GM21381 (cell line): ENCODE measurements at regions not wholly inside any gene's neighbourhood (a gene's known extent, or its start where the extent isn't known, plus 50 kb on each side); places are given as distances from the start of the nearest gene placed in this dataset.
"Not testable (repeated sequence)": the region's sequence is repeated elsewhere in the genome, so short reads cannot be mapped to it uniquely, and the experiment has no call there.

Experiments used
- ATAC-seq: cut with Tn5 transposase; IDR thresholded peaks from one replicate; pipeline ENCODE4 v1.9.1; 2021; ENCODE audit warnings: mild to moderate bottlenecking, moderate library complexity; ENCODE audit not compliant: unreplicated experiment

DNA sequence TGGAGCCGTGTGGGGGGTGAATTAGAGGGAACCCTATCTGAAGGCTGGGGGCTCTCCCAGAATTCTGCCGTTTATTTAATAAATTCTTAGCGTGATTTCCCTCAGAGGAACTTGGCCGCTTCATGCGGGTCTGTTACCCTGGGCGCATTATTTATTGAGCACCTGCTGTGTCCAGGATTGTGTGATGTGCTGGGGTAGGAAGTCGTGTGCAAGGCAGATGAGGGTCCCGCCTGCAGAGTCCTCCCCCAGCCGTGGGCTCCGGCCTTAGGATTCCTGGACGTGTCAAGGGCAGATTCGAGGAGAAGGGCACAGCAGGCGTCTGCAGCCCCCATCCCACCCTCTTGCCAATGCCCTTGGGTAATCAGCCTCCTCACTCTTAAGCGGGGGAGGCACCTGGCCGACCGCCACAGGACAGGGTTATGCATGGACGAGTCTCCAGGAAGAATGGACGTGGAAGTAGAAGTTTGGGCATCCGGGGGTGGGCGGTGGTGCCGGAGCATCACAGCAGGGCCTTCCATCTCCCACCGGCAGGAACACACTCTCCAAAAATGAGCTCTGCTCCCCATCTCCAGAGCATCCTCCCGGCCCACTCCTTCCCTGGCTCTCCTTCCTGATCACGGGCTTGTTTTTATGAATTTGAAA is 233.3 kb upstream of the C1orf174 start:
- no peak for ATAC-seq

DNA sequence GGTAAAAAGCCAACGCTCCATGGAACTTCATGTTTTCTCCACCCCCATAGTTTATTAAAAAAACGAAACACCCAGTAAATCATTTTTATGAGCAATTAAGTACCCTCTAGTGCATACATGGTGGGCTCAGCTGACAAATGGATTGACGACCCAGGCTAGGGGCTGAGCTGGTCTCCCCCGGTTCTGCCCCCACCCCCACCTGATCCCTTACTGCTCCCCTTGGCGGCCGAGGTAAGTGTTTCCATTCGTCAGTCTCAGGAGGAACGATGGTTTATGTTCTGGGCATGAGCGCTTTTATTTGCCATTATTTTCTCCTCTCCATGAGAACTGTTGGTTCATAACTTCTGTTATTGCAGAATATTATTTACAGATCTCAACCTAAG is 233.9 kb upstream of the C1orf174 start:
- ATAC-seq = no peak

DNA sequence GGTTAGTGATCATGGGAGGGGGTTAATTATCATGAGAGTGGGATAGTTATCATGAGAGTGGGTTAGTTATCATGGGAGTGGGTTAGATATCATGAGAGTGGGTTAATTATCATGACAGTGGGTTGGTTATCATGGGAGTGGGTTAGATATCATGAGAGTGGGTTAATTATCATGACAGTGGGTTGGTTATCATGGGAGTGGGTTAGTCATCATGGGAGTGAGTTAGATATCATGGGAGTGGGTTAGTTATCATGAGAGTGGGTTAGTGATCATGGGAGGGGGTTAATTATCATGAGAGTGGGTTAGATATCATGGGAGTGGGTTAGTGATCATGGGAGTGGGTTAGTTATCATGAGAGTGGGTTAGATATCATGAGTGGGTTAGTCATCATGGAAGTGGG is 235.8 kb upstream of the C1orf174 start:
- not testable (repeated sequence) for ATAC-seq

DNA sequence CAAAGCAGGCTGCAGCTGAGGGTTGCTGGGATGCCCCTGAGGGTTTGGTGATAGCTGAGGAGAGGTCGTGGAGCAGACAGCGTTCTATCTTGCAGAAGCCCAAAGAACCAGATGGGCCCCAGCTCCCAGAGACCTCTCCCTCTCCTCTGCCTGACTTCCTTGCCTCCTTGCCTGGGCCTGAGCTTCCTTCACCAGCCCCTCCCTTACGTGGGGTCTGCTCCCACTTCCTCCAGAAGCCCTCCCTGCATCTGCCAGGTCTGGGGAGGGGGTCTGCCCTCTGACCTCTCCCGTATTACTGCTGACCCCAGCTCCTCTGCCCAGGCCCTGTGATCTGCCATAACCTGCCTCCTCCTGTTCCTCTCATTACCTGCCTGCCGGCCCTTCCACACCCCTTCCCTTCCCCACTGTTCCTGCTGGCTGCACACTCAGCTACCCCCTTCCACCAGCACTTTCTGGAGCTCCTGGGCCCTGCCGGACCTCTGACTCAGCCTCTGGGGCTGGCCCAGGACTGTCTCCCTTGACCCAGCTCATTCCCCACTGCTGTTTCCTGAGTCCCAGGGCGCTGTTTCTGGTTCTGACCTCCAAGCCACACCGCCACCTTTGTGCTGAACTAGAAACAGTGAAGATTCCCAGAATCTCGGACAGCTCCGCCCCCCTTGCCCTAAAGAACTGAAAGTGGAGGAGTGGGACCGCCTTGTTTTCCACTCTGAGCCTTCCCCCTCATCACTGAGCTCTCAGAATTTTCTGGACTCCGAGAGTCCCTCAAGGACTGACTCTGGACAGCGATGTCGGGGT is 237.7 kb upstream of the C1orf174 start:
- ATAC-seq = no peak

DNA sequence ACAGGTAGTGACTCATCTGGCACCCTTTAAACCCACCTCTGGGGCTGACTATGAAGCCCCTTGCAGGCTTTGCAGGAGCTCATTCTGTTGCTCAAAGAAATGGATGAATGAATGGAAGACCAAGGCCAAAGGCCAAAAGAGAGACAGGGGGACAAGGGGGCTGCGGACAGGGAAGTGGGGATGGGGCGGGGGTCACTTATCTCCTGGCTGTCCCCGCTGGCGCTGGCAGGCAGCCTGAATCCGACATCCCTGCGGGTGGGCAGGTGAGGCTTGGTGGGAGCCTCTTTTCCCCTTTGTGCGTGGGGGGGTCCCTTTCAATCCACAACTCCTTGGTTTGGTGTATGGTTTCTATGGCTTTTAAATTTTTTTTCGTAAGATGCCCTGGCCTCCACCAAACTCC is 239.6 kb upstream of the C1orf174 start:
- ATAC-seq = no peak

DNA sequence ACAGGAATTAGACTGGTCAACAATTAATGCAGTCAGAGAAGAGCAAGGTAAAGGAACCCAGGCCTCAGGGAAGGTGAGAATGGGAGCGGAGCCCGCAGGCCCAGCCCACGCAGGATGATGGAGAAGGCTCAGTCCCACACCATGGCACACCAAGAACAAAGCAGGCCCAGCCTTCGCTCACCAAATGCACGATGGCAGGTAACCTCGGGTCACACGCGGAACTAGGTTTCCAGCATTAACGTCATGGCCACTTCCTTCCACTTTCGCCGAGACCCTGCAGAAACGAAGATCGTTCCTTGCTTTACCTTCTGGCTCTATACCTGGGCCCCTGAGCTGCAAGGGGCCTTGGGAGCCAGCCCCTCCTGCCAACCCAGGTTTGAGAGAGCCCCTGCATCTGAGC is 240.2 kb upstream of the C1orf174 start:
- no peak for ATAC-seq

DNA sequence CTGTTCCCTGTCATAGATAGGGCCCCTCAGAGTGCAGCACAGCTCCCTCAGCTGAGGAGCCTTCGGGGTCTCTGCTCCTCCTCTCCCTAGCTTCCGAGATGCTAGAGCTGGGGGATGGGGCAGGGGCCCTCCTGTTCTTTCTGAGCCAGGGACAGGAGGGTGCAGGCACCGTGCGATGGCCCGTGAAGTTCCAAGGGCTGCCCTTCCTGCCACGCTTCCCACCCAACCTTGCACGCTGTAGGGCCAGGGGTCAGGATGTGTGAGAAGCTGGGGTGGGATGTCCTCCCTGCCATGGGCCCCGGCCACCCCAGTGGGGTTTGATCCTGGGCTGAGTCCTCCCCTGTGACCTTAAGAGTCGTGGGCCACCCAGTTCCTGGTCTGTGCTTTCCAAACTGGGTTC is 240.7 kb upstream of the C1orf174 start:
- no peak for ATAC-seq

DNA sequence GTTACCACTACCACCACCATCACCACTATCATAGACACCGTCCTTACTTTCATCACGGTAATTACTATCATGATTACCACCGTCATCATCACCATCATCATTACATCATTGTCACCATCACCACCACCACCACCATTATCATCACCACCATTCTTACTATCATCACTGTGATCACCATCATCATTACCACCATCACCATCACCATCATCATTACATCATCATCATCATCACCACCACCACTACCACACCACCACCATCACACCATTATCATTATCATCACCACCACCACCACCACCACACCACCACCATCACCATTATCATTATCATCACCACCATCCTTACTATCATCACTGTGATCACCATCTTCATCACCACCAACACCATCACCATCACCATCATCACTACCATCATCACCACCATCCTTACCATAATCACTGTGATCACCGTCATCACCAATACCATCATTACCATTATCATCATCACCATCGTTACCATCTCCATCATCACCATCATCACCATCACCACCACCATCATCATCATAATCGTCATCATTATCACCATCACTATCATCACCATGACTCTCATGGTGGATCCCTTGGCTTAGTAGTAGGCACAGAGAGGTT is 244.4 kb upstream of the C1orf174 start:
- ATAC-seq = no peak

DNA sequence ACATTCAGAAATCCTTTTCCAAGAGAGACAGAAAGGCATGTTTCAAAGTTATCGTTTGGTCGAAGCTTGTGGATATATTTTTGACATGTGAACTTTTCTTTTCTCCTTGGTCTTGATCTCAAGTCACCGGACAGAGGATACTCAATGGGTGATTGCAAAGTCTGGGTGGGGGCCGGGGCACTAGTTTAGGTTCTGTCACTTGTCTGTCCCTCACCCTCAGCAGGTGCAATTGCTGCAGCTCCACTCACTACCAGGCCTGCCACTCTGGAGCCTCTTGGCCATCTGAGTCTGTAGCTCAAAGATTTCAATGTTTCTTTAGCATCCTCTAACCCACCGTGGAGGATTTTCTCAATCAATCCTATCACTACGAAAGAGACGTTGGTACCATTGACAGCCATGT is 246.0 kb upstream of the C1orf174 start:
- ATAC-seq = no peak

DNA sequence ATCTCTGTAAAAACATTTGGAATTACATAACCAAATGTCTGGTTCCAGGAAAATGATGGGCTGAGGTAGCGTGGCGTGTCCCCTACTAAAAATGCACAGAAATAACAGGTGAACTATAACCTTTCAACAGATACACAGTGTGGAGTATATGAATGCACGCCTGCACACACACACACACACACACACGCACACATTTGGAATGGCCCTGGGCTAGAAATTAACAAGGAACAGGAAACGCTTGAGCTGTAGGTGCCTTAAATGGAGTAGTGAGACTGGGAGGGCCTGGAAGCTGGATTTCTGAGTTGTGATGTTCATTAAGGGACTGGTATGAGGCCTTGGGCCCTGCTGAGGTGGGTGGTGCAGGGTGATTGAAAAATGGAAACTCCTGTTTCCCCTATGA is 246.5 kb upstream of the C1orf174 start:
- ATAC-seq = no peak

DNA sequence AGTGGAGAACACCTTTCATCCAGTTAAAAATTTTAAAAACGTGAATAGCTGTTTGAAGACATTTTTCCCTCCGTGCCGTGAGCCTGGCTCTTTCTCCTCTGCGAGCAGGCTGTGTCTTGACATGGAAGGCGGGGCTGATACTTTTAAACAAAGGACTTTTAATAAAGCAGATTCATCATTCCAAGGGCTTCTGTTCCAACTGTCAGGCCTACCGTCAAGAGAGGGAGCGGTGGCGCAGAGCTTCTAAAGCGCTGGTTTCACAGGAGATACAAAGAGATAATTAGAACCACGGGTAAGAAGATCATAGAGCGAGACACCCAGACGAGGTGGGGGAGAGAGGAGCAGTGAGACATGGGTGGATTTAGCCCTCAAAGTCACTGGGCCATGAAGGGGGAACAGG is 247.4 kb upstream of the C1orf174 start:
- no peak for ATAC-seq

DNA sequence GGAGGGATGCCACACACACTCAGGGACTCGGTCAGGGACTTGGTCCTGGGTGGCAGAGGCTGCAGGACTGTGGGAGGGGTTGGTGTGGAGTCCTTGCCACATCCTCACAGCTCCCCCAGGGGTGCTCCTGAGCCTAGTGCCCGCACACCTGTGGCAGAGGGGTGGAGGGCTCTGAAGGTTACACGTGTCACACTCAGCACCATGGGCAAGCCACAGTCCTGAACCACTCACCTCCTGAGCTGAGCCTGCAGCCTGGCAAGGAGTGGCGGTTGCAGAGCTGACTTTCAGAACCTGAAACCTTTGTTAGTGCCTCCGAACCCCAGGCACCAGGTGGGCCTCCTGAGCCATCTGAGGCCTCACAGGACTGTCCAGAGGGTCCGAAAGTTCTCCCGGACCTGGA is 249.2 kb upstream of the C1orf174 start:
- ATAC-seq = no peak

DNA sequence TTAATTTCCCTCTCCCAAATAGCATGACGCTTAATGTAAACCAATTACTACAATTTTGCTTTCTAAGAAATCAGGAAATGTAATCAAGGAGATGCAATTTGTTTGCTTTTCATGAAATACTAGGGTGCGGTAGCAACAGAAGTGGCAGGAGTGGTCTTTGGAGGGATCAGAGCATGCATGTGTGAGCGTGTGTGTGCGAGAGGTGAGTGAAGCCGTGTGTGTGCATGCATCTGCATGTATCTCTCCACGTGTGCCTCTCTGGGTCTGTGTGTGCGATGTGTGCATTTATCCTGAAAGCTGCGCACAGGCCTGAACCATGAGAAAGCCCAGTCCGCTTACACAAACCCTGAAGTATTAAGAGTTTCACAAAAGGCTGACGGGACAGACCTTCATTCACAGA is 249.8 kb upstream of the C1orf174 start:
- no peak for ATAC-seq

DNA sequence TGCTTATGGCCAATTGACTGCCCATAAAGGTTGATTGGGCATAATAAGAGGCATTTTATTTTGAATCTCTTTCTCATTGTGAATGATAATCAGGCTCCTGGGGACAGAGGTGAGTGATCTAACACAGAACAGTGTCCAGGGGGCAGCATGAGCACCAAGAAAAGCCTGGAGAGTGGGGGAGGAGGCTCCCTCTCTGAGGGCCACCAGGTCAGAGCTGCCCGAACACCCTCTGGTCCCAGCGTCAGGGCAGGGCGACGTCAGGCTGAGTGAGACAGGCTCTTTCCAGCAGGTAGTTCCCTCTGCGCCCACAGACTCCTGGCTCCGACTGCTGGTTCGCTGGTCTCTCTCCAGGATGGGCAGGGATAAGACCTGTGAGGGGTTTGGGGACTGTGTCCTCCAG is 250.2 kb upstream of the C1orf174 start:
- ATAC-seq = no peak

DNA sequence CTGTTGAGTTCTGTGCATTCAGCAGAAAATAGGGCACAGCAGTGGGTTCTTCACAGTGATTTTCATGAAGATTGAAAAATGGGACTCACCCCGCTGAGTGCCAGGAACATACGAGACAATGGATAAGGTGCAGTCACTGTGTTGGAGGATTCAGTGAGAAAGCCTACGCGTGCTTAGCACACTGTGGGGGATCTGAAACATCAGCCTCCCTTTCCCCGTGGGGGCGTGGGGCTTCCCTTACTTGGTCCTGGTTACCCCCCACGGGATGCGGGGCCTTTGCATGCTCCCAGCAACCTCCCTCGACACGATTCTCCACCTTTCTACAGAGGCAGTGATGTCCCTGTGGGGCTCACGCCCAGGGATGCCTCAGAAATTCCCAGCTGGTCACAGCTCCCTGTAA is 252.2 kb upstream of the C1orf174 start:
- ATAC-seq = no peak

DNA sequence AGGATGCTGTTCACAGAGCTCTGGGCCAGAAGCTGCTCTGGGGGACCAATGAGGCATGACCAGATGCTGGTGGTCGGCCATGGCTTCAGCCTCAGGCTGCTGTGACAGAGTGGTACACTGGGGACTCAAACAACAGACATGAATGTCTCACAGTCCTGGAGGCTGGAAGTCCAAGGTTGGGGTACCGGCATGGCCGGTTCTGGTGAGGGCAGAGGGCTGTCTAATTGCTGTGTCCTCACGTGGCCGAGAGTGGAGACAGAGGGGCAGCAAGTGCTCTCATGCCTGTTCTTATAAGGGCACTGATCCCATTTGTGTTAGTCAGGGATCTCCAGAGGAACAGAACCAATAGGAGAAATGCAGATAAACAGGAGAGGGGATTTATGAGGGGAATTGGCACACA is 253.5 kb upstream of the C1orf174 start:
- no peak for ATAC-seq

DNA sequence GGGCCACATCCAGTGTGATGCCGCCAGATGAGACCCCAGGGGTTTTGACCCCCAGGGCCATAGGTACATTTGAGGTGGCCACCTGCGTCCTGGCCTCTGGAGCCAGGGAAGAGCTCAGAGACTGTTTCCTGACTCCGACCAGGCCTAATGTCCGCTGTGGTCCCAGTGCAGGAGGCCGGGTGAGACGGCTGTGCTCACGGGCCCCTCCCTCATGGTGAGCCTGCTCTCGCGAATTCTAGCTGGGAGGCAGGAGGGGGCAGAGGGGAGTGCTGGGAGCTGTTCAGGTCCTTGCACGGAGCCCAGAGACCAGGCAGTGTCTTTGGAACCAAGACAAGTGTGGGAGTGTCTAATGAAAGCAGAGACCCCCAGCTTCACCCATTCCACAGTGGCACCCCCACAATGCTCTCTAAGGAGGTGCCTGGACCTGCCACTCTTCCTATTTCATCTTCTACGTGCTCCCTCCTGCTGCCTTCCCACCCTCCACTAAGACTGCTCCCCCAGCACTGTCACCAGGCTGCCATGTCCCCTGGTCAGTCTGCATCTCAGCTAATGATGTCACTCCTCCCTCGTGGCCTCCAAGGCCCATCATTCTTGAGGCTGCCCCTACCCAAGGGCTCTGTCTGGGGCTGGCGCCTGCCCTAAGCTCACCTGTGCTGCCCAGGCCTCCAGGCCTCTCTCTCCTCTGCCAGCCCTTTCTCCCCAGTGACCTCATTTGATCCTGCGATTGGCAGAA is 256.3 kb upstream of the C1orf174 start:
- no peak for ATAC-seq

DNA sequence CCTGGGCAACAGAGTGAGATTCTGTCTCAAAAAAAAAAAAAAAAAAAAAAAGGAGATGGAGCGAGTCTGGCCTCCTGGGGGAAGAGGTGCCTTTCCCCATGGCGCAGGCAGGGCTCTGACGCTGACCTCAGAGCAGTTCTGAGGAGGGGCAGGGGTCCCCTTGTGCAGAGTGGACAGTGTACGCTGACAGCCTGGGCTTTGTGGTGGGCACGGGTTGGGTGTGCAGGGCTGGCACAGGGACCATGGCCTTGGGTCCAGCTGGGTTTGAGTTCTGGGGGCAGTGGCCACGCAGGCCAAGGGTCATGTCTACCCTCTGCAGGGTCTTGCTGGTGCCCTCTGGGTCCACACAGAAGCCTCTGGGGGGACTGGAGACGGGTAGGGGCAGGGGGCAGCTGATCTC is 260.1 kb upstream of the C1orf174 start:
- ATAC-seq = no peak

DNA sequence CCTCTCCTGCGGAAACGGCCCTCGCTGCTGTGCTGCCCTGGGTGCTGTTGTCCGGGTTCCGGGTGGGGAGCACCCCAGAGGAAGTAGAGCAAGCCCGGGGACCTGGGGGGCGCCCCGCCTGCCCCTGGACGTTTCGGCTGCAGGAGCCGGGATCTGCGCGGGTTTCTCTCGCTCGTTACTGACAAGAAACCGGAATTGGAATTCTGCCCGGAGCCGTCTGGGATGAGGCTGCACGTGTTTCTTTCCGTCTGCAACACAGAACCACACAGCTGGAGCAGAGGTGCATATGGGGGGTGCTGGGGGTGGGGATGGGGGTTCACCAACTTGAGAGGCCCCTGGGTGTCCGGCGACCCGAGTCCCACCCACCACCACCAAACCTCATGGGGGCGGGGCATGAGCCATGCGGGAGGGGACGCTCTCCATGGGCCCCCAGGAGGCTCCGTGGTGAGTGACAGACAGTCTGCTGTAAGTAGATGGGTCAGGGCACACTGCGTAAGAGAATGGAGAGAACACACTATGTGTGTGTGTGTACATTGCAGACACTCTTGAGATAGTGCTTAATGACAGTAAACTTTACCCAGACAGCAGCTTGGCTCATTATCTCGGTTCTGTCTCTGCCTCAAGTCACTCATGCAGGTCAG is 261.4 kb upstream of the C1orf174 start:
- ATAC-seq = no peak

DNA sequence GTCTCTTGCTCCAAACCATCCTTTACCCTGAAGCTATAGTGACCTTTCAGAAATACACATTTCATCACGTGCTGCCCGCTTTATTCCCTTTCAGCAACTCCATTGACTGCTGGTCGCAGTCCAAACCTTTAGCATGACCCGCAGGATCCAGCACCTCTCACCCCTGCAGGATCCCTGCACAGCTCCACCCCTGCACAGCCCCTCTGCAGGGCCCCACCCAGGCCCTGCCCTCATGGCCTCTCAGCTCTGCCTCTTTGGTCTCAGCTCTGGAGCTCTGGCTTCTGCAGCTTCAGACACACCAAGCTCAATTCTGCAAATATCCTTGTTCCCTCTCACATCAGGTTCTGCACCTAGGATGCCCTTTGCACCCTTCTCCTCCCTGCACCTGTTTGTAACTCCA is 264.9 kb upstream of the C1orf174 start:
- ATAC-seq = no peak

DNA sequence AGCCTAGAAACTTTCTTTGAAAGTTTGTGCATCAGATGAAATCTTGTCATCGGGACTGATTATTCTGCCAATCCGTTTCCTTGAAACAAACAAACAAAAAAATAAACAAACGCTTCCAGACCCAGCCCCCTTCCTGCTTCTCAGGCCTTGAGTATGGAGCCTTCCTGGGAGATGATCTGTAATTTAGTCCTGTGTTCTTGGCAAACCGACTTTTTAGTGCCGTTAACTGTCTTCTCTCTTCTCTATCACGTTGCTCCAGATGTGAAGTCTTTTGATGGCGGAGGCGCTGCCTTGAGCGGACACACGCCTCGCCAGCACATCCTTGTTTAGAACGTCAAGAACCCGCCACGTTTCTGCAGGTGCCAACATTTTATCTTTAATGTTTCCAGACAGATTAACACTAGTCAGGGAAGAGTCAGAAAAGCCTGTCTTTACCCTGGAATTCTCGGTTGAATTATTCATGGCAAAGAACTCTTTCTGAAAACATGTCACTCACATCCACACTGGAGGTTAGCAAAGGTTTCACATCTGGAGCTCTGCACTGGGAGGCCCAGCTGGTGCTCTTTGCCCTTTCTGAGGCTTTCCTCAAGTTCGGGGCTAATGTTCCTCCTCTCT is 265.7 kb upstream of the C1orf174 start:
- no peak for ATAC-seq
